K562 (cell line): ENCODE measurements at regions not wholly inside any gene's neighbourhood (a gene's known extent, or its start where the extent isn't known, plus 50 kb on each side); places are given as distances from the start of the nearest gene placed in this dataset.

Source experiments
- CHD2 ChIP-seq: IDR thresholded peaks from 2 replicates; pipeline ENCODE4 v1.6.1; 2011; ENCODE audit warnings: low read depth, low read length
- EZH2 ChIP-seq: IDR thresholded peaks from 2 replicates; pipeline ENCODE4 v1.6.1; 2012; ENCODE audit warnings: low read depth, mild to moderate bottlenecking, inconsistent platforms, low read length, borderline replicate concordance
- PHB2 ChIP-seq: fragments of 450-650 bp; IDR thresholded peaks from 2 replicates; pipeline ENCODE4 v1.6.1; 2017; ENCODE audit warnings: low read depth
- POLR2A ChIP-seq: fragments of 450-650 bp; conservative IDR thresholded peaks from 2 replicates; pipeline ENCODE4 v1.6.1; 2016
- POLR2AphosphoS5 ChIP-seq: IDR thresholded peaks from 2 replicates; pipeline ENCODE4 v1.6.1; 2011; ENCODE audit warnings: mild to moderate bottlenecking, low read depth, low read length, moderate library complexity; ENCODE audit not compliant: control insufficient read depth, insufficient read depth
- SPI1 ChIP-seq: IDR thresholded peaks from 2 replicates; pipeline ENCODE4 v1.6.1; 2011; ENCODE audit warnings: low read depth, low read length, control low read depth, borderline replicate concordance
- WHSC1 ChIP-seq: IDR thresholded peaks from one replicate; pipeline ENCODE4 v1.6.1; 2012; ENCODE audit warnings: low read length, control low read depth, inconsistent platforms
- ZBTB9 ChIP-seq: fragments of 450-650 bp; formaldehyde crosslinking; IDR thresholded peaks from 2 replicates; pipeline ENCODE4 v1.4.0; 2020; ENCODE audit warnings: mild to moderate bottlenecking, moderate library complexity
- ZNF76 ChIP-seq: fragments of 250-450 bp; sonication (Bioruptor Pico); IDR thresholded peaks from 2 replicates; pipeline ENCODE4 v1.4.0; 2020; ENCODE audit warnings: mild to moderate bottlenecking, moderate library complexity, borderline replicate concordance
- TF ChIP-seq, protein P1 (sequence below): sonication (generic); formaldehyde crosslinking; IDR thresholded peaks from 2 replicates; pipeline ENCODE4 v1.8.0; 2022; ENCODE audit warnings: mild to moderate bottlenecking, missing genetic modification reagents
- TF ChIP-seq, protein P2 (sequence below), 3 experiments: IDR thresholded peaks in 2 of 3; conservative IDR thresholded peaks in 1 of 3; 2 replicates each; pipeline ENCODE4 v1.5.1; 2011 to 2012; ENCODE audit warnings: low read length in 3 of 3, mild to moderate bottlenecking in 3 of 3, control low read depth in 2 of 3, improper control_type of control experiment in 1 of 3, inconsistent platforms in 1 of 3, low read depth in 1 of 3, mixed read lengths in 1 of 3, moderate library complexity in 1 of 3; ENCODE audit not compliant: insufficient read depth in 2 of 3

DNA sequence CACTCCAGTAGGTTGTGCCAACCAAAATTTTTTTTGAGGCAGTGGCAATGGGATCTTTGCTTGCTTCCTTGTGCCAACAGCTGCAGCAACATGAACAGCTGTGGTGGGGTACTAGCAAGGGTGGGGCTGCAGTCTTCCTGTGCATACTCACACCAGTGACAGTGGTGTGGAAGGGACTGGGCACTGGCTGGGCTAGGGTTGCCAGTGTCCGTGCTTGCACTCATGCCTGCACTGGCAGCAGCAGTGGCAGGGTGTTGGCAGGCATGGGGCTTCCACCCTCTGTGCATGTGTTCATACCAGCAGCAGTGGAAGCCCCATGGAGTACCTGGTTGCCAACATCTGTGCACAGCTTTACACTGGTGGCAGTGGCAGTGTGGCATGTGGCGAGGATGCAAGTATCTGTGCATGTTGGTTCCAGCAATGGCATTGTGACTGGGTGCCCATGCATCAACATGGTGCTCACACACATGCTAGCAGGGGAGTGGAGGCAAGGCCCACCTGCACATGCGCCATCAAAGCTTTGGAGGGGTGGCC, 1312.6 kb downstream of the PCDH18 start:
- no peak for TF ChIP-seq CHD2
- TF ChIP-seq POLR2A: no peak
- no peak for TF ChIP-seq SPI1
- TF ChIP-seq ZNF76 (CRISPR knock-in tag): no peak
- no peak for TF ChIP-seq WHSC1
- no peak for TF ChIP-seq POLR2AphosphoS5
- TF ChIP-seq, protein P1, sequence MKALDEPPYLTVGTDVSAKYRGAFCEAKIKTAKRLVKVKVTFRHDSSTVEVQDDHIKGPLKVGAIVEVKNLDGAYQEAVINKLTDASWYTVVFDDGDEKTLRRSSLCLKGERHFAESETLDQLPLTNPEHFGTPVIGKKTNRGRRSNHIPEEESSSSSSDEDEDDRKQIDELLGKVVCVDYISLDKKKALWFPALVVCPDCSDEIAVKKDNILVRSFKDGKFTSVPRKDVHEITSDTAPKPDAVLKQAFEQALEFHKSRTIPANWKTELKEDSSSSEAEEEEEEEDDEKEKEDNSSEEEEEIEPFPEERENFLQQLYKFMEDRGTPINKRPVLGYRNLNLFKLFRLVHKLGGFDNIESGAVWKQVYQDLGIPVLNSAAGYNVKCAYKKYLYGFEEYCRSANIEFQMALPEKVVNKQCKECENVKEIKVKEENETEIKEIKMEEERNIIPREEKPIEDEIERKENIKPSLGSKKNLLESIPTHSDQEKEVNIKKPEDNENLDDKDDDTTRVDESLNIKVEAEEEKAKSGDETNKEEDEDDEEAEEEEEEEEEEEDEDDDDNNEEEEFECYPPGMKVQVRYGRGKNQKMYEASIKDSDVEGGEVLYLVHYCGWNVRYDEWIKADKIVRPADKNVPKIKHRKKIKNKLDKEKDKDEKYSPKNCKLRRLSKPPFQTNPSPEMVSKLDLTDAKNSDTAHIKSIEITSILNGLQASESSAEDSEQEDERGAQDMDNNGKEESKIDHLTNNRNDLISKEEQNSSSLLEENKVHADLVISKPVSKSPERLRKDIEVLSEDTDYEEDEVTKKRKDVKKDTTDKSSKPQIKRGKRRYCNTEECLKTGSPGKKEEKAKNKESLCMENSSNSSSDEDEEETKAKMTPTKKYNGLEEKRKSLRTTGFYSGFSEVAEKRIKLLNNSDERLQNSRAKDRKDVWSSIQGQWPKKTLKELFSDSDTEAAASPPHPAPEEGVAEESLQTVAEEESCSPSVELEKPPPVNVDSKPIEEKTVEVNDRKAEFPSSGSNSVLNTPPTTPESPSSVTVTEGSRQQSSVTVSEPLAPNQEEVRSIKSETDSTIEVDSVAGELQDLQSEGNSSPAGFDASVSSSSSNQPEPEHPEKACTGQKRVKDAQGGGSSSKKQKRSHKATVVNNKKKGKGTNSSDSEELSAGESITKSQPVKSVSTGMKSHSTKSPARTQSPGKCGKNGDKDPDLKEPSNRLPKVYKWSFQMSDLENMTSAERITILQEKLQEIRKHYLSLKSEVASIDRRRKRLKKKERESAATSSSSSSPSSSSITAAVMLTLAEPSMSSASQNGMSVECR (CRISPR knock-in tag): no peak
- no peak for TF ChIP-seq PHB2
- no peak for TF ChIP-seq EZH2
- TF ChIP-seq, protein P2, sequence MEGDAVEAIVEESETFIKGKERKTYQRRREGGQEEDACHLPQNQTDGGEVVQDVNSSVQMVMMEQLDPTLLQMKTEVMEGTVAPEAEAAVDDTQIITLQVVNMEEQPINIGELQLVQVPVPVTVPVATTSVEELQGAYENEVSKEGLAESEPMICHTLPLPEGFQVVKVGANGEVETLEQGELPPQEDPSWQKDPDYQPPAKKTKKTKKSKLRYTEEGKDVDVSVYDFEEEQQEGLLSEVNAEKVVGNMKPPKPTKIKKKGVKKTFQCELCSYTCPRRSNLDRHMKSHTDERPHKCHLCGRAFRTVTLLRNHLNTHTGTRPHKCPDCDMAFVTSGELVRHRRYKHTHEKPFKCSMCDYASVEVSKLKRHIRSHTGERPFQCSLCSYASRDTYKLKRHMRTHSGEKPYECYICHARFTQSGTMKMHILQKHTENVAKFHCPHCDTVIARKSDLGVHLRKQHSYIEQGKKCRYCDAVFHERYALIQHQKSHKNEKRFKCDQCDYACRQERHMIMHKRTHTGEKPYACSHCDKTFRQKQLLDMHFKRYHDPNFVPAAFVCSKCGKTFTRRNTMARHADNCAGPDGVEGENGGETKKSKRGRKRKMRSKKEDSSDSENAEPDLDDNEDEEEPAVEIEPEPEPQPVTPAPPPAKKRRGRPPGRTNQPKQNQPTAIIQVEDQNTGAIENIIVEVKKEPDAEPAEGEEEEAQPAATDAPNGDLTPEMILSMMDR (IDR thresholded peaks at IDR 0.05 in 2 of 3, conservative IDR thresholded peaks at IDR 0.05 in 1 of 3; ENCODE audit: insufficient read depth in 2 of 3, low read depth in 1 of 3, low read length in 3 of 3): no peak
- TF ChIP-seq ZBTB9 (CRISPR knock-in tag): no peak
